Testis (tissue), 2 donors: ENCODE measurements at regions not wholly inside any gene's neighbourhood (a gene's known extent, or its start where the extent isn't known, plus 50 kb on each side); places are given as distances from the start of the nearest gene placed in this dataset.

Experiments used
- POLR2A ChIP-seq: fragments of 450-650 bp; IDR thresholded peaks from one replicate; pipeline ENCODE4 v1.6.1; 2017; ENCODE audit warnings: antibody characterized with exemption, mild to moderate bottlenecking, moderate library complexity
- TF ChIP-seq, protein P1 (sequence below), 3 experiments: fragments of 450-650 bp in 2 of 3; fragments of 200-600 bp in 1 of 3; sonication (generic) in 1 of 3; IDR thresholded peaks; one replicate each; pipeline ENCODE4 v1.5.1; 2016 to 2019; ENCODE audit warnings: antibody characterized with exemption in 3 of 3, mild to moderate bottlenecking in 2 of 3, moderate library complexity in 1 of 3

DNA sequence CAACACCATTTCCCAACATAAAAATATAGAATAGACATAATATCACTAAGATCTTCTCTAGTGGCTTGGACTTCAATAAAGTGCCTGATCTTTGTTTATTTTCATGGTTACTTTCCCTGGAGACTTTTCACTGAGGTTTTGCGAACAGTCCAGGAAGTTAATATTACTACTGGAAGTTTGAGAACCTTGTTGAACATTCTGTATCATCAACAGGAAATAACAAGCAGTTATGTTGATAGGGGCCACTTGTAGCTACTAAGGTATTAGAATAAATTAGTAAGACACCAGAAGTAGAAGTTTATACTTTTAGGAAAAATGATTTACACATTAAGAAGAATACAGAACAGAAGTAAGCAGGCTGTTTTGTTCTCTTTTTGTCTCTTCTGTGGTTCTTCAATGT, 180.2 kb downstream of the TFAP2B start:
- TF ChIP-seq, protein P1, sequence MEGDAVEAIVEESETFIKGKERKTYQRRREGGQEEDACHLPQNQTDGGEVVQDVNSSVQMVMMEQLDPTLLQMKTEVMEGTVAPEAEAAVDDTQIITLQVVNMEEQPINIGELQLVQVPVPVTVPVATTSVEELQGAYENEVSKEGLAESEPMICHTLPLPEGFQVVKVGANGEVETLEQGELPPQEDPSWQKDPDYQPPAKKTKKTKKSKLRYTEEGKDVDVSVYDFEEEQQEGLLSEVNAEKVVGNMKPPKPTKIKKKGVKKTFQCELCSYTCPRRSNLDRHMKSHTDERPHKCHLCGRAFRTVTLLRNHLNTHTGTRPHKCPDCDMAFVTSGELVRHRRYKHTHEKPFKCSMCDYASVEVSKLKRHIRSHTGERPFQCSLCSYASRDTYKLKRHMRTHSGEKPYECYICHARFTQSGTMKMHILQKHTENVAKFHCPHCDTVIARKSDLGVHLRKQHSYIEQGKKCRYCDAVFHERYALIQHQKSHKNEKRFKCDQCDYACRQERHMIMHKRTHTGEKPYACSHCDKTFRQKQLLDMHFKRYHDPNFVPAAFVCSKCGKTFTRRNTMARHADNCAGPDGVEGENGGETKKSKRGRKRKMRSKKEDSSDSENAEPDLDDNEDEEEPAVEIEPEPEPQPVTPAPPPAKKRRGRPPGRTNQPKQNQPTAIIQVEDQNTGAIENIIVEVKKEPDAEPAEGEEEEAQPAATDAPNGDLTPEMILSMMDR (IDR thresholded peaks at IDR 0.05), result no peak
- no peak for TF ChIP-seq POLR2A
